Stimulated activated naive CD8-positive, alpha-beta T cell treated with anti-CD3 and anti-CD28 coated beads, Interleukin-15, amount 100 ng/mL, for 72 hours (primary cell): ENCODE measurements at regions not wholly inside any gene's neighbourhood (a gene's known extent, or its start where the extent isn't known, plus 50 kb on each side); places are given as distances from the start of the nearest gene placed in this dataset.
A peak's percentile ranks its signal among the peaks of the same experiment; 100 is the strongest.

Source experiments
- ATAC-seq: fragments of 150-1000 bp; cut with Tn5 transposase; 2 replicates; pipeline ENCODE4 v1.10.0; 2021; ENCODE audit warnings: mild to moderate bottlenecking, moderate library complexity
- DNase-seq, 2 donors: peaks; one replicate each; pipeline ENCODE4 v3.0.0; 2021 to 2022
- H3K27ac Mint-ChIP-seq, 2 donors: one replicate each; pipeline ENCODE4 v1.8.0; 2022; ENCODE audit warnings: mild to moderate bottlenecking in 2 of 2, mixed read lengths in 2 of 2, moderate library complexity in 2 of 2
- H3K27me3 Mint-ChIP-seq: one replicate; pipeline ENCODE4 v1.8.0; 2022; ENCODE audit warnings: mixed read lengths
- H3K4me1 Mint-ChIP-seq: one replicate; pipeline ENCODE4 v1.8.0; 2022; ENCODE audit warnings: mild to moderate bottlenecking, mixed read lengths
- H3K4me3 Mint-ChIP-seq, 2 donors: one replicate each; pipeline ENCODE4 v1.8.0; 2022; ENCODE audit warnings: mild to moderate bottlenecking in 2 of 2, mixed read lengths in 2 of 2, moderate library complexity in 1 of 2
- H3K9me3 Mint-ChIP-seq, 2 donors: one replicate each; pipeline ENCODE4 v1.8.0; 2022; ENCODE audit warnings: mixed read lengths in 2 of 2

DNA sequence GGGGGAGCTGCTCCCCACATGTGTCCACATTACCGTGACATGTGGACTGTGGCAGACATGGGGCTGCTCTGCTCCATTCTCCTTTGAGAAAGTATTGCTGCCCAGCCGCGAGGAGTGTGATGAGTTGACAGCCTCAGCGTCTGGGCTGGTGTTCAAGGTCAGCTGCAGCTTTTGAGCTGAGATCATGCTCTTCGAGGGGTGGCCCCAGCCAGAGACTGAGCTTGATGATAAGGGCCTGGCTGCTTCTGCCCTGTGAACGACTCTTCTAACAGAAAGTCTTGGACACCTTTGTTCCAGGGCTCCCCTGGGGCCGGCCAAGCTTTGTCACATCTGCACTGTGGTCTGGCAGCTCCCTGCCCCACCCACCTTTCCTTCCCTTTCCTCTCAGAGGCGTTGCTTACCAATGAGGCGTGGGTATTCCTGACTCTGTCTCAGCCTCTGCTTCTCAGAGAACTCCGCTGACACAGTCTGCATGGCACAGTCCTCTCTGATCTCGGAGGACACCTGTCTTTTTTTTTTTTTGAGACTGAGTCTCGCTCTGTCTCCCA, 86.6 kb downstream of the CHRD start:
- DNase-seq (no peak), ATAC-seq (peak; percentile 43)
- Mint-ChIP-seq H3K4me1 (peaks cover 20% of the 10 kb centered on the region), H3K27ac (peak overlapping the region in 1 of 2 donors; percentile 27), H3K4me3 (no peak overlapping the region), H3K9me3 (no peaks in the 10 kb centered on the region), H3K27me3 (peaks cover 33% of the 10 kb centered on the region)

GRCh38 chr3:184467171-184467570, 87.3 kb downstream of the CHRD start:
- Mint-ChIP-seq H3K27me3 (peaks cover 36% of the 10 kb centered on the region), H3K9me3 (no peaks in the 10 kb centered on the region), H3K4me1 (peaks cover 20% of the 10 kb centered on the region), H3K27ac (no peak overlapping the region), H3K4me3 (no peak overlapping the region)
- ATAC-seq (no peak), DNase-seq (no peak)

GRCh38 chr3:184470551-184470950, 90.7 kb downstream of the CHRD start:
- Mint-ChIP-seq H3K4me3 (no peak overlapping the region), H3K27ac (no peak overlapping the region), H3K27me3 (peaks cover 62% of the 10 kb centered on the region), H3K9me3 (no peaks in the 10 kb centered on the region), H3K4me1 (peaks cover 28% of the 10 kb centered on the region)
- ATAC-seq (no peak), DNase-seq (no peak)

DNA sequence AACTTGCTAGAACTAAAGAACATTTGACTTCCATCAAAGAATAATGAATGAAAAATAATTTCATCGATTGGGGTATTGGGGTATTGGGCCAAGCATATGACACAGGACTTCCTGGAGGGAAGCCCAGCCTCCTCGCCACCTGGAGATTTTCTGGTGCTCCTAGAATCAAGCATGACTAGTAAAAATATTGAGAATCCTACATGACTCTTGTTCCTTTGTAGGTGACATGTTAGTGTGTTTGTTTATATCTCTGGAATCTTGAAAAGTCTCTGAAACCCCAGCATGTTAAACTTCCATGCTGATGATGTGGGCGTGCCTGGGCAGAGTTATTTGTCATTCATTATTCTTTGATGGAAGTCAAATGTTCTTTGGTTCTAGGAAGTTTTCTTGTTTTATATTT, 90.1 kb upstream of the EPHB3 start:
- peaks cover 58% of the 10 kb centered on the region for H3K27me3 Mint-ChIP-seq
- H3K4me3 Mint-ChIP-seq, result no peak overlapping the region
- H3K4me1 Mint-ChIP-seq, result peaks cover 28% of the 10 kb centered on the region
- no peak overlapping the region for H3K27ac Mint-ChIP-seq
- ATAC-seq (no peak), DNase-seq (no peak)
- no peaks in the 10 kb centered on the region for H3K9me3 Mint-ChIP-seq

- Mint-ChIP-seq H3K4me3 (no peak overlapping the region), H3K27me3 (peaks cover 45% of the 10 kb centered on the region), H3K9me3 (no peaks in the 10 kb centered on the region), H3K4me1 (peaks cover 20% of the 10 kb centered on the region), H3K27ac (no peak overlapping the region)
- ATAC-seq (no peak), DNase-seq (no peak)
These were observed 88.7 kb upstream of the EPHB3 start for GRCh38 chr3:184472723-184473428.

DNA sequence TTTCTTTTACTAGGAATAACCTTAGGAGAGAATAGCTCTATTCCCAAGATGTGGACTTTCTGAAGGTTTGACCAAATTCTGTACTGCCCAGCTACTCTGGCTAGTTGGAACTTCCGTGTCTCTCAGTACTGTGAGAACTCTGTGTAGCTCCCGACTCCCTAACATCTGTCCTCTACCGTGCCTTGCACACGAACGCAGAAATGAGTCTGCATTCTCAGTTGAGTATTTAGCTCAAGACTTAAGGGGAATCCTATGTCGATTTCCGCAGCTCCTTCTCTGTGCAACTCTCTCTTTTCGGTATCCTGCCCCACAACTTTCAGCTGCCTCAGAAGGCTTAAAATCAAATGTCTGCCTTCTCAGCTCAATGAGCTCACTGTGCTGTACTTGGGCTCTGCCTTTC, 86.7 kb upstream of the EPHB3 start:
- Mint-ChIP-seq H3K27me3 (peaks cover 49% of the 10 kb centered on the region), H3K4me1 (peaks cover 20% of the 10 kb centered on the region), H3K4me3 (no peak overlapping the region), H3K27ac (no peak overlapping the region), H3K9me3 (no peaks in the 10 kb centered on the region)
- ATAC-seq, result no peak
- no peak for DNase-seq

DNA sequence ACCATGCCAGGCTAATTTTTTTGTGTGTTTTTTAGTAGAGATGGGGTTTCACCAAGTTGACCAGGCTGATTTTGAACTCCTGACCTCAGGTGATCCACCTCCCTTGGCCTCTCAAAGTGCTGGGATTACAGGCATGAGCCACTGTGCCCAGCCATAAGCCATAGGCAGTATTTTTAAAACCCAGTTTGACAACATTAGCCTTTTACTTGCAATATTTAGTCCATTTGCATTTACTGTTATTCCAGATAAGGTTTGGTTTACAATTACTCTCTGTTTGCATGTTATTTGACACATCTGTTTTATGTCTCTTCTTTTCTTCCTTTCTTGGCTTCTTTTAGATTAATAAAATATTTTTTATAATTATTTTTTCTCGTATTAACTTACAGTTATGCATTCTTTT, 83.6 kb upstream of the EPHB3 start:
- peaks cover 50% of the 10 kb centered on the region for H3K27me3 Mint-ChIP-seq
- H3K27ac Mint-ChIP-seq, result no peak overlapping the region
- no peak for ATAC-seq
- peaks cover 7% of the 10 kb centered on the region for H3K4me1 Mint-ChIP-seq
- H3K4me3 Mint-ChIP-seq, result no peak overlapping the region
- DNase-seq, result no peak
- no peaks in the 10 kb centered on the region for H3K9me3 Mint-ChIP-seq

DNA sequence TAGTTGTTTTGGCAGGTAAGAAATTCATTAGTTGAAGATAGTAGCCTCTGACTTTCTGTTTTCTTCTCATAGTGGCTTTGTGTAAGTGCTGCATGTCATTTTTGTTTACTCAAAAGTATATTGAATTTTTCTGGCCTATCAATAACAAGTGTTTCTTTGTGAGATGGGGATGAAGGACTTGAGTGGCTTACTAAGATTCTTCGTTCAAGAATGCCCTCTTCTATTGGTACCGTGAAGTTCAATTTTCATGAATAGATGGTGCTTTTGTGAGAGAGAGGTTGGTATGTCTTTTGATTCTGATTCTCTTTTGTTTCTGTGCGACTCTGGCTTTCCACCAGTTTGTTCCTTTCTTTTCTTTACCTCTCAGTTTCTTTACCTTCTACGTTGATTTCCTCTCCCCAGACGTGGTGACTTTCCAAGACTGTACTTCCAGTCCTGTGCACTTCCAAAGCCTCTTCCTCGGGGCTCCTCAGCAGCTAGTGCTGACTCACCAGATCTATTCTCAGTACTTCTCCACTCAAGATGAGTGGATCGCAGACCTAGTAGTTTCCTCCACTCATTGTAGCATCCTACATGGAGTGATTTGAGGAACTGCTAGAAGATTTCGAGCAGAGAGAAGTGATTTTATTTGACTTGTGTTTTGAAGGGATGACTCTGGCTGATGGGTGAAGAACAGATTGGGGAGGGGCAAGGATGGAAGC, 82.0 kb upstream of the EPHB3 start:
- no peak overlapping the region for H3K4me3 Mint-ChIP-seq
- H3K9me3 Mint-ChIP-seq, result no peaks in the 10 kb centered on the region
- no peaks in the 10 kb centered on the region for H3K4me1 Mint-ChIP-seq
- DNase-seq (no peak), ATAC-seq (no peak)
- H3K27ac Mint-ChIP-seq, result no peak overlapping the region
- peaks cover 35% of the 10 kb centered on the region for H3K27me3 Mint-ChIP-seq

DNA sequence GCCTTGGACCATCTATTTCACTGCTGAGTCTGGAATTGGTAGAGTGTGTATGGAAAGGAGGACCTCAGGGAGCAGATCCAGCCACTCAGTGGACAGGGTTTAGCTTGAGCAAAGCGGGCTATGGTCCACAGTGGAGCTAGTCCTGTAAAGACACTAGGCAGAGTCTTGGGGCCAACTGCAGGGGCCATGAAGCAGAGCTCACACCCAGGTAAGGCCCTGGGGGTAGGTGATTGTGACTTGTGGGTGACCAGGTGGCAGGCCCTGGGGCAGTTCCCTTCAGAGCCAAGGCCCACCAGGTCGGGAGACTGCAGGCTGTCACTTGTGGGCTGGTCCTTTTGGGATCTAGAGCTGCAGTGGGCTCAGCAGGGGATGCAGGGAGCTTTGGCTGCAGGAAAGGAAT, 80.8 kb upstream of the EPHB3 start:
- Mint-ChIP-seq H3K27ac (peak overlapping the region in 1 of 2 donors; percentile 79), H3K9me3 (no peaks in the 10 kb centered on the region), H3K4me1 (no peaks in the 10 kb centered on the region), H3K27me3 (peaks cover 26% of the 10 kb centered on the region), H3K4me3 (no peak overlapping the region)
- ATAC-seq (no peak), DNase-seq (no peak)

- ATAC-seq, result no peak
- H3K4me3 Mint-ChIP-seq, result no peak overlapping the region
- no peak for DNase-seq
- peaks cover 29% of the 10 kb centered on the region for H3K27me3 Mint-ChIP-seq
- H3K27ac Mint-ChIP-seq, result no peak overlapping the region
- H3K9me3 Mint-ChIP-seq, result no peaks in the 10 kb centered on the region
- H3K4me1 Mint-ChIP-seq, result no peaks in the 10 kb centered on the region
These were observed 79.5 kb upstream of the EPHB3 start for GRCh38 chr3:184481984-184482671.

GRCh38 chr3:184485241-184485640, 76.3 kb upstream of the EPHB3 start:
- DNase-seq (no peak), ATAC-seq (no peak)
- H3K4me3 Mint-ChIP-seq, result no peak overlapping the region
- H3K27ac Mint-ChIP-seq, result no peak overlapping the region
- H3K9me3 Mint-ChIP-seq, result no peaks in the 10 kb centered on the region
- peaks cover 39% of the 10 kb centered on the region for H3K27me3 Mint-ChIP-seq
- H3K4me1 Mint-ChIP-seq, result no peaks in the 10 kb centered on the region

DNA sequence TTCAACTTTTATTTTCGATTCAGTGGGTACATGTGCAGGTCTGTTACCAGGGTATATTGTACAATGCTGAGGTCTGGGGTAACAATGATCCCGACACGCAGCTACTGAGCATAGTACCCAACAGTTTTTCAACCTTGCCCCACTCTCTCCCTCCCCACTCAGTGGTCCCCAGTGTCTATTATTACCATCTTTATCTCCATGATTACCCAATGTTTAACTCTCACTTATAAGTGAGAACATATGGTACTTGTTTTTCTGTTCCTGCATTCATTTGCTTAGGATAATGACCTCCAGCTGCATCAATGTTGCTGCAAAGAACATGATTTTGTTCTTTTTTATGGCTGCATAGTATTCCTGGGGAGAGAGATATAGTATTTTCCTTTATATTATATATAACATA, 75.7 kb upstream of the EPHB3 start:
- Mint-ChIP-seq H3K27me3 (peaks cover 34% of the 10 kb centered on the region), H3K4me3 (no peak overlapping the region), H3K27ac (no peak overlapping the region), H3K9me3 (no peaks in the 10 kb centered on the region), H3K4me1 (no peaks in the 10 kb centered on the region)
- no peak for DNase-seq
- ATAC-seq, result no peak

- Mint-ChIP-seq H3K27me3 (peaks cover 39% of the 10 kb centered on the region), H3K4me3 (no peak overlapping the region), H3K27ac (no peak overlapping the region), H3K4me1 (no peaks in the 10 kb centered on the region), H3K9me3 (no peaks in the 10 kb centered on the region)
- ATAC-seq (no peak), DNase-seq (no peak)
These were observed 75.0 kb upstream of the EPHB3 start for GRCh38 chr3:184486614-184487013.

GRCh38 chr3:184488577-184488976, 73.0 kb upstream of the EPHB3 start:
- DNase-seq, result no peak
- peaks cover 58% of the 10 kb centered on the region for H3K27me3 Mint-ChIP-seq

GRCh38 chr3:184489268-184489841, 72.2 kb upstream of the EPHB3 start:
- no peaks in the 10 kb centered on the region for H3K9me3 Mint-ChIP-seq
- H3K4me3 Mint-ChIP-seq, result no peak overlapping the region
- H3K27me3 Mint-ChIP-seq, result peaks cover 66% of the 10 kb centered on the region
- DNase-seq (no peak), ATAC-seq (no peak)
- H3K27ac Mint-ChIP-seq, result no peak overlapping the region
- peaks cover 8% of the 10 kb centered on the region for H3K4me1 Mint-ChIP-seq

More at GRCh38 chr3:184488577-184488976, 73.0 kb upstream of the EPHB3 start:
- no peak overlapping the region for H3K27ac Mint-ChIP-seq
- peaks cover 8% of the 10 kb centered on the region for H3K4me1 Mint-ChIP-seq
- no peak for ATAC-seq
- no peak overlapping the region for H3K4me3 Mint-ChIP-seq
- no peaks in the 10 kb centered on the region for H3K9me3 Mint-ChIP-seq
